ENCODE measurements at regions not wholly inside any gene's neighbourhood (a gene's known extent, or its start where the extent isn't known, plus 50 kb on each side); places are given as distances from the start of the nearest gene placed in this dataset.

DNA sequence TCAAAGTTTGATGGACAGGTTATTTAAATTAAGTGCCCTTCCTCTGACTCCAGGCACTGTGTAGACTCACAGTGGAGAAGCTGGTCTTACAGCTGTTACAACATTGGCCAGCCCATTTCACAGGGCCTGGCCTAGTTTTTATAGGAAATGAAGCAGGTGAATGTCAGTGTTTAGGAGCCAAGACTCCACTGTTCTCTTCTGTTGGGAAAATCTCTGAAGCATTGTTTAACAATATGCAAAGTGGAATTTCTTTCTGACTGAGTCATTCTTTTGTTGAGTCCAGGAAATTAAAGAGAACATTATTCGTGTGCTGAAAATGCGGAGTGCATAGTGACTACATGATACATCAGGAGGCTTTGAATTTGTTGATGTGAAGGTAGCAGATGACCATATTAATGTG is 64.7 kb downstream of the ARRDC4 start:
- no peak for DNase-seq (ENCODE audit: extremely low read depth, low read depth)

DNA sequence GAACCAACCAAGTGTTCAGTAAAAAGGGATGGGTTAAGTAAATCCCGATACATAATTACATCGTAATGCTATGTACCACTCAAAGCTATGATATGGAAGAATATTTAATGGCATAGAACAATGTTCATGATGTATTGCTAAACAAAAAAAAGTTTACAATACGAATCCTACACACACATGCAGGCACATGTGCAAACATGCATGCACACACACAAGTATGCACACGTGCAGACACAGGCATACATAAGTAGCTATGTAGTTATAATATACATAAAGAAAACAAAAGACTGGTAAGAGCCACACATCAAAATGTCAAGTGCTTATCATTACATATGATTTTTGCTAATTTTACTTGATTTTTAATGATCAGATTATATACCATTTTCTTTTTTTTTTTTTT is 74.2 kb downstream of the ARRDC4 start:
- no peak for DNase-seq (ENCODE audit: extremely low read depth, low read depth)

DNA sequence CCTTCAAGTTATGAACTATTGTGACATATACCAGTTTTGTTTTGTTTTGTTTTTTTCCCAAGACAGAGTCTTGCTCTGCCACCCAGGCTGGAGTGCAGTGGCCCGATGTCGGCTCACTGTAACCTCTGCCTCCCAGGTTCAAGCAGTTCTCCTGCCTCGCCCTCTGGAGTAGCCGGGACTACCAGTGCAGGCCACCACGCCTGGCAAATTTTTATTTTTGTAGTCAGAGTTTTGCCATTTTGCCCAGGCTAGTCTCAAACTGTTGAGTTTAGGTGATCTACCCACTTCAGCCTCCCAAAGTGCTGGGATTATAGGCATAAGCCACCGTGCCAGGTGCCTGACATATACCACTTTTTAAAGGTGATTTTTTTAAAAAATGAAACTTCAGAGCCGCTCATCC is 74.6 kb downstream of the ARRDC4 start:
- no peak for DNase-seq (ENCODE audit: extremely low read depth, low read depth)

DNA sequence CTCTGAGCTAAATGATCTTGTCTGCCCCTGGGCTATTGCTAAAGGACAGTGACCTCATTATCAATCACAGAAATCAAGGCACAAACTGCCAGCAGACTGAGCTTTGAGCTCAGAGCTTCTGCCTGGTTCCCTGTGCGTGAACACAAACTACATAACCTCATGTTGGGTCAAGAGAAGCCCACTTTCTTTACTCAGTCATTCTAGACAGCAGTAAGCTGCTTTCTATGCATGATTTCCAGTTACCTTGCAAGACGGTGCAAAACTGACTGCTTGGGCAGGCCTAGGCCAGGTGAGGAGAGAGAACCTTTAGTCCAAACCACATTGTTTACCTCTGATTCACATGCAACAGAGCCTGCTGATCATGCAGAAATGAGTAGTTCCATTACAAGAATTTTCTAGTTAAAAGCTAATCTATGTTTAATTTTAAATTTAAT is 75.1 kb downstream of the ARRDC4 start:
- no peak for DNase-seq (ENCODE audit: extremely low read depth, low read depth)

DNA sequence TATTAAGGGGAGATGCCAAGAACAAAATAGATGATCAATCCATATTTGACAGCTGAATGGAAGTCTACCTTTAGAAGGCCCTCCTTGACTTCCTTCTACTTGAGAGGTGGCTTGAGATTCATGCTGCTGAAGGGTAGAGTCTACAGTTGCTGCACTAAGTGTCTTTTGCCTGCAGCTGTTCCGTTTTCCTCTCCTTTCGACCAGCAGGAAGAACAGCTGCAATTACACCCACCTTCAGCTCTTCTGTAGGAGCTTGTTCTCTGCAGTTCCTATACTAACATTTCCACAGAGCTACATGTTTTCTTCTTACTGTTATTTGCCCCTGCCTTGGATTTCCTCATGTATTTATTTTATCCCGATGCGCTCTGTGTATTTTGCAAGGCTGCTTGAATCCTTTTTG is 79.1 kb downstream of the ARRDC4 start:
- DNase-seq (ENCODE audit: extremely low read depth, low read depth) = no peak

DNA sequence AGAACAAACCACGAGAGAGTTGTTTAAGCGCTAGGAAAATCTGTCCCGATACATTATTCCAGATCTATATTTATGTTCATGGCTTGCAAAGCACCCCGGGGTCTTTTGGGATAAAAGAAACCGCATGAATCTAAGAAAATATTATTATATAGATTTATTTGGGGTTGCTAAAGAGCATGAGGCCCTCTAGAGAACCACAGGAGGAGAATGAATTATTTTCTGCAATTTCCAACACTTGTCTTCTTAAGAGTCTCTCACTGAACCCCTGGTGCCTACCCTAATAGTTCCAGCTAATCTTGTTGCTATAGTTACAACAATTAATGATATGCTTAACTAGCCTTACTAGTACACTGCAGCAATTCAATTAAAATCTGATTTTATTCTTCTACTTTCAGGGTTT is 79.6 kb downstream of the ARRDC4 start:
- DNase-seq (ENCODE audit: extremely low read depth, low read depth) = no peak

DNA sequence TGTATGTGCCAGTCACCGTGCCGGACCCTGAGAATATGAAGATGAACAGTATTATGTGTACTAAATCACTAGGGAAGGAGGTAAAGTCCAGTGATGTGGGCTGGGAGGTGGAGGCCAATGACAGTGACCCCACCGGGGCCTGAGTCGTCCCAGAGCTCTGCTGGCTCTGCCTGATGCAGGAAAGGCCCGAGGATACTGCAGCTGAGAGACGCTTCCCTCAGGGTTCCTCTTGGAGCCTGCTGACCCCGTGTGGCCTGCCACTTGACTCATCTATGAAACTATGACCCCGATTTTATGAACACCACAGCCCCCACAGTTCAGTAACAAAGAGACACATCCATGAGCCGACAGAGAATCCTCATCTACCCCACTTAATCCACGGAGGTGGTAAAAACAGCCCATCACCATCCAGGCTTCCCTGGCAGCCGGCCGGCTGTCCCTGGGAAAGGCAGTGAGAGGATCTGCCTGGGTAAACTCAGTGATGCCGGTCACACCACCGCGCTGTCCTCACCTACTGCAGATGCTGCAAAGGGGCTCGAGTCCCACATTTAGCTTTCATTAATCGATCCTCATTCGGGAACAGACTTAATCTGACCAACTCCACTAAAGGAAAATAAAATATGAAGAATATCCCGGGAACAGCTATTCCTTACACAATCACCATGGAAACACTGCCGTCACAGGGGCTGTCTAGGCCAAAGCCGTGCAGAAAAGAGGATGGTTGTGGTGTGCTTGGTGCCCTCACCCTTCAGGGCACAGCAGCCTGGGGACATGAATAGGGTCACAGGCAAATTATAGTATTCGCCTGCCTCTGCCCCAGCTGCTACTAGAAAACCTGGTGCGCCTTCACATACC is 82.9 kb downstream of the ARRDC4 start:
- DNase-seq (ENCODE audit: extremely low read depth, low read depth) = no peak

DNA sequence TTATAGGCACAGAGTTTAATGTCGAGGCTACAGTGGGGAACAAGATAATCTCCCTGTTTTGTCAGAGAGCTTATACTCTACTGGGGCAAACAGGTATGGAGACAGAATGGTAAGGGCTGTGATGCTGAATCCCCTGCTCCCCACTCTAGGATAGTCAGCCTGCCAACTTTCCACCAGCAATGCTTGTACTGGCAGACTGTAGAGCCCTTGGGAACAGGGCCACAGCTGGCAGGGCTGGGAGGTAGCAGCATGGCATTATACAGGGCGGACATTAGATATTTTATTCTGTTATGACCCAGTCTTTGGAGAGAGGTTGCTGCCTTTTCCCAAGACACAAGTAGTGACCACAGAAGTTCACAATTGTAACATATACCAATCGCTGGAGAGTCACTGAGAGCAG is 91.2 kb downstream of the ARRDC4 start:
- no peak for DNase-seq (ENCODE audit: extremely low read depth, low read depth)

DNA sequence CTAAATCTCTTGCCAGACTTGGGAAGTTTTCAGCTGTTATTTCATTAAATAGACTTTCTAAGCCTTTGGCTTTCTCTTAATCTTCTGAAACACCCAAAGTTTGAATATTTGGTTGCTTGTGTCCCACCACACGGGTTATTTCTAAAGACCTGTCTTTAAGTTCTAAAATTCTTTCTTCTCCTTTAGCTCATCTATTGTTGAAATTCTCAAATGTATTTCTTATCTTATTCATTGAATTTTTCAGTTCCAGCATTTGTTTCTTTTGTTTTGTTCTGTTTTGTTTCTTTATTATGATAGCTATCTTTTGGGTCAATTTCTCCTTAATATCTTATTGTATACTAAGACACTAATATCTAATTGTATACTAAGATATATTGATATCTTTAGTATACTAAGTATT is 97.0 kb downstream of the ARRDC4 start:
- no peak for DNase-seq (ENCODE audit: extremely low read depth, low read depth)

DNA sequence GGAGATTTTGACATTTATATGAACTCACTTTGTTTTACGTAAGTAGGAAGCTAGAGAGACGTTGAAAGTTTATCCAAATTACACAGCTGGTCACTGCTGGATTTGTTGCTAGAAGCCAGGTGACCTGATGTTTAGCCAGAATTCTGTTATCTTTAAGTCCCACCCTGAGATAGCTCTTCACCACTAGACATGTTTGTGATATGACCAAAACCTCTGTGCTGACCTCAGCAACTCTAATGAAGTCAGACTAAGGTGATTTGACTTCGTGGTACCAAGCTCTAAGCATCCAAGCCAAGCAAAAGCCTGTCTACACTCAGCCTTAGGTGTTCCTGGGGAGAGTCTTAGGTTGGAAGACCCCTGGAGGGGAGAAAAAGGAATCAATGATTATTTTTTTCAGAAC is 102.4 kb downstream of the ARRDC4 start:
- DNase-seq (ENCODE audit: extremely low read depth, low read depth) = no peak

DNA sequence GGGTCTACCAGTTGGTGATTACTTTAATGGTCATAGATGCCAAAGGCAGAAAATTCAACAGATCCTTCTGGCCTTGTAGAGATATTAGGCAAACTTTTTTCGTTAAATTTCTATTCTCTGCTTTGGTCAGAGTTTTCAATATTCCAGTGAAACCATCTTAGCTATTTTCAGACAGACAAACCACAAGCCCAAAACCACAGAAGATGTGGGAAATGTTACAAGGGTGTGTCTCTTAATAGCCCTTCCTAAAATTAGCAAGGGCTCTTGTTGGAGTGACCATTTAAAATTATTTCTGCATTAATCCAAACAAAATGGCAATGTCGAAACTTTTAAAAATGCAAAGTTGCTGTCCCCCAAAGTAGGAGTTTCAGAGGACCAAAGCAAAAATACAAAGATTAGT is 102.8 kb downstream of the ARRDC4 start:
- DNase-seq (ENCODE audit: extremely low read depth, low read depth) = no peak

DNA sequence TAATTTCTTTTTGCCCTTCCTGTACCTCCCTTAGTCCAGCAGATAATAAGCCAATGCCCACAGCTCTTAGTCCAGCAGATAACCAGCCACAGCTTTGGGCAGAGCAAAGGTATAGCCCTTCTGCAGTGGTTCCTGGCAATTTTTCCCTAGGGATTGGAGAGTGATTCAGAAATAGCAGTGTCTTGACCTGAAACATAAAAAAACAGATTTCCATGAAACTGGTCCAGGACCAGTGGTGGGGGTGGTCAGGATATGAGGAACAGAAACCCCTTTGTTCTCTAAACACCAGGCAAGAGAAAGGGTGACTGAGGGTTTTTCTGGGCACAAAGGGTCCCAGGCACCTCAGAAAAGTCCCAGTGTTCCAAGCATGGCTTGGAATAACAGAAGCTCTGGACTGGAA is 103.4 kb downstream of the ARRDC4 start:
- no peak for DNase-seq (ENCODE audit: extremely low read depth, low read depth)

DNA sequence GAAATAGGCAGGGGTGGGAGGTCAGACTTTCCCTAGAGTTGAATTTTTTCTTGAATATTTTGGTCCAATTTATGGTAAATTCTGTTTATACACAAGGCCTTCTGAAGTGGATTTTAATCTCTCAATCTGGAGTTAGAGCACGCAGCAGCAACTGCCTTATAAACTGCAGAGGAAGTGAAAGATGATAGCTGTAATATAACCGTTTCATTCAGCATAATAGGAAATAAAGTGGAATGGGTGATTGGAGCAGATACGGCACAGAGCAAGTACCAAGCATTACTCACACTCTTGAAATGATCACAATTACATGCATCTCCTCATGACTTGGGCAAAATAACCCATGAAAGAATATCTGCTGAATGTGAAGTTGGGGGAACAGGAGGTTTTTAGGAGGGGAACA is 106.8 kb downstream of the ARRDC4 start:
- DNase-seq (ENCODE audit: extremely low read depth, low read depth) = no peak

DNA sequence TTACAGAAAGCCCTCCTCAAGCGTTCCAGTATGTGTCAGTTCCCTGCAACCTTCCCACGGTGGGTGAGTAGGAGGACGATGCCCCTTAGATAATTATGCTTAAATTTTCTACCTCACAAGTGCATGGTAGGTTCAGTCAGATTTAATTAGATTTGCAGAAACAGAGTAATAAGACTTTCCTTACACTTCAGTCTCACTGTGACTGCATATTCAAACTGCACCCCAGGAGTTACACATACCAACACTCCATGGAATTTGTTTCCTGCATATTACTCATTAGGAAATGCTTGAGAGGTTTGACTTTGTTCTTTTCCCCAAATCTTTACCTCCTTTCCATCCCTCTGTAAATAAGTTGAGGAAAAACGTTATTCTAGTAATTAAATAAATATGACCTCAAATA is 108.8 kb downstream of the ARRDC4 start:
- no peak for DNase-seq (ENCODE audit: extremely low read depth, low read depth)

DNA sequence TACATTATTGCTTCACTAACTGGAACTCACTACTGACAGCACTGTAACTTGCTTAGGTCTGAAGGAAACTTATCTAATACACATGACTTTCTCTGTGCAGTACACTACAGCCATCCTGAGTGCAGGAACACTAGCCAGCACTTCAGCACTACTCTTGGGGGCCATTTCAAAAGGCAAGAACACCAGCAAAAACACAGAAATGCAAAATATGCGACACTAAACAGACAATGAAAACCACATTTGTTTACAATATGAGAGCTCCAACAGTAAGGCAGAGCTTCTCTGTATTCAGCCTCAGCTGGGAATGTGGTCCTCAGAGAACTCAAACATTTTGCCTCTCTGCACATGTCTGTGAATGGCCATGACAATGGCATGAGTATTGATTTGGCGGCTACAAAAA is 109.6 kb downstream of the ARRDC4 start:
- no peak for DNase-seq (ENCODE audit: extremely low read depth, low read depth)

DNA sequence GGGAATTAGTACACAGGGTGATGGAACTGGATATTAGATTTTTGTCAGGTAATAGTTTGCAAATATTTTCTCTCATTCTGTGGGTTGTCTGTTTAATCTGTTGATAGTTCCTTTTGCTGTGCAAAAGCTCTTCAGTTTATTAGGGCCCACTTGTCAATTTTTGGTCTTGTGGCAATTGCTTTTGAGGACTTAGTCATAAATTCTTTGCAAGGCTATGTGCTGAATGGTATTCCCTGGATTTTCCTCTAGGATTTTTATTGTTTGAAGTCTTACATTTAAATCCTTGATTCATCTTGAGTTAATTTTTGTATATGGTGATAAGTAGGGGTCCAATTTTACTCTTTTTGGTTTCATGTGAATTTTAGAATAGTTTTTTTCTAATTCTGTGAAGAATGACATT is 111.3 kb downstream of the ARRDC4 start:
- no peak for DNase-seq (ENCODE audit: extremely low read depth, low read depth)

DNA sequence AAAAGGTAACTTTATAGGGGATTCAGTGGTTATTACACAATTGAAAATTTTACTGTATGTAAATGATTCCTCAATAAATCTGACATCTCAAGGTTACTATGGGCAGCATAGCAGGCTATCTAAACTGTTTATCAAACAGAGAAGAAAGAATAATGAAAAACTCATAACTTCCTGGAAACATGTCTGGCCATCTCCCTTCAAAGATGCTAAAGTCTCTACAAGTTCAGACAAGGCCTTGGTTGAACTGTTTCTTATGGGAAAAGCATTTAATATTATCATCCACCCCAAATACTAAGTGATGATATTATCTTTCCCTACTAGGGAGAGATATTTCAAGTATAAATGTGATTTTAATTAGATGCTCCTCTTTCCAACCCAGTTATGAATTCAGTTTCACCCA is 114.9 kb downstream of the ARRDC4 start:
- no peak for DNase-seq (ENCODE audit: extremely low read depth, low read depth)

DNA sequence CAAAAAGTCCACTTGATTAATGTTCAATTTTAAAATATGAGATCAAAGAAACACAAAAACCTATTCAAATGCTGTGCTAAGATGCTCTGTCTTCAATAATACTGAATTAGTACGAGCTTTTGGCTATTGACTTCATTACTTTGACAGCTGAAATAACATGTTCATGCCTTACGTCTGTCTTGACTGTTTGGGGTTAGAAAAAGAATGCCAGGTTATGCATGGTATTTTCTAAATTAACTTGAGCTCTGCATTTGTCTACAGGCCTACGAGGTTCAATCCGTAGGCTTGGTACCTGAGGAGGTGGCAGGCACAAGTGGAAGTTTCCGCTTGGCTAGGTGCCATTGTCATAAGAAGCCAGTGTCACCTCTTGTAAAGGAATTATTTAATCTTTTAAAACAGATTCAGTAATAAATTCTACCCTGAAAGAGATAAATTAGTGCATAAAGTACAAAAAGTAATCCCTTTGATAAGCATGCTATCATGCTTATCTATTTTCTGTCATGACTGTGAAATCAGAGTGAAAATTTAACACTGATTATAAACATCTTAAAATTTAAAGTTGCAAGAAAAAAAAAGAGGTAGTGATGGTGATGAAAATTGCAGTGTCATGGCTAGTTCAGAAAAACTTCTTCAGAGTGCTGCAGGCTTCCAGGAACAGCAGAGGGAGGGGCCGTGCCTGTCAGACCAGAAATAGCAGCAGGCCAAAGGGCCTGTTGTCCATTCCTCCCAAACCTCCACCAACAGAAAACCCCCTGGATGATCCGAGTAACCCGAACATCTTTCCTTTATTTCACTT is 115.7 kb downstream of the ARRDC4 start:
- DNase-seq (ENCODE audit: extremely low read depth, low read depth) = no peak

DNA sequence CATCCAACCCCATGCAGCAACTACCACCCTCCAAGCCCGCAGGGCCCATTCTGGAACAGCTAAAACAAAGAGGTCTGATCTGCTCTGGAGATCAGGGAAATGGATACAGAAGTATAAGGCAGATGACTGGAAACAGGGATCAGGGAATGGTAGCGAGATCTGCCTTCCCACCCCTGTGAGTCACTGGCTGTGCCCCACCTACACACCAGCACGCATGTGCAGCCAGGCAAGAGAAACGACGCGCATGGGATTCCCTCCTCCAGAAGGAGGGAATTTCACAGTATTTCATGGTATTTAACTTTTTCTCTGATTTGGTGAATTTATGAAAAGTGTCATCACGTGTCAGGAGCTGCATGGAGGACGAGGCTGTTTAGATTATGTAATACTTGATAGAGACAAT is 116.7 kb downstream of the ARRDC4 start:
- DNase-seq (ENCODE audit: extremely low read depth, low read depth) = no peak

DNA sequence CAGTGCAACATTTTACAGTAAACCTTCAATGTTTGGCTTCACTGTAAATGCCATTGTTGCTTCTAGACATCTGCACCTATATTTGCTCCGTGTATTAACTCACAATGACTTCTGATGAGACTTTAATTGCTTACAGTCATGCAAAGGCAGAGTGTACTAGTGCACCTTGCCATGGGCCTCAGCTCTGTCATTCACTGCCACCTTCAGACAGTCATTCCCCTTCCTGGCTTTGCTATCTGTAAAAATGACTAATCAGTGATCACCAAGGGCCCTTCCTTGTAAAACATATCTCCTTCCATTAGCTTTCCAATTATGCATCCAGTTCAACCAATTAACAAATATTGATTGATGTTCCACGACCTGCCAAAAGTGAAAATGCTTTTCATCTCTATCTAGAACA is 120.3 kb downstream of the ARRDC4 start:
- no peak for DNase-seq (ENCODE audit: extremely low read depth, low read depth)

DNA sequence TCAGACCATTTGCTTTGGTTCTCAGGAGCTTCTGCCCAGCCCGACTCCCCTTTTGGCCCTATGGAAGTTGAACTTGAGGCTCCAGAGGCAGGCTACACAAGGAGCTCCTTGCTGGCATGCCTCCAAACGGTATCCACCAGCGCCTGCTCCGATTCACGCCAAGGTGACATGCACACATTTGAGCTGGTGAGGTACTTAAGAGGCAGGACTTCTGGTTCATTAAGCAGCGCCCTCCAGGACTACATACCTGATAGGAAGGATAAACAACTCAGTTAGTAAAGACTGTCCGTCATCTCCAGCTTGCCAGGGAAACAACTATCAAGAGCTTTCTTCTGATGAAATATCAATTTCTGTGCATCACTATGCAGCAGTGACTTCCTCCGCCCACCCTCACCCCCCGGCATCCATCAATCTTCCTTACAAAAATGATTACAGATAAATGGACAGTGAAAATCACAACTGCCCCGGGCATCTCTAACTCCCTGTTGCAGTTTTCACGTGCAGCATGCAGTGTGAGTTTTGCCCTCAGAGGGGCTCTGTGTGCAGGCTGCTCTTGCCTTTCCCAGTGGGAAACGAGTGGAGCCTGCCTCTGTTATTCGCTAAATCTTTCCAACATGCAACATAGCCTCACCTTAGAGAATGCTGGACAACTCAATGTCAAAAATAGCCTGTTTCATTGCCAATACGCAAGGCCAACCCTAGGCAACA is 122.9 kb downstream of the ARRDC4 start:
- DNase-seq (ENCODE audit: extremely low read depth, low read depth) = no peak
